SH-SY5Y (cell line): ENCODE measurements at regions not wholly inside any gene's neighbourhood (a gene's known extent, or its start where the extent isn't known, plus 50 kb on each side); places are given as distances from the start of the nearest gene placed in this dataset.

Experiments used
- GATA2 ChIP-seq: IDR thresholded peaks from 2 replicates; pipeline ENCODE4 v1.6.1; 2011; ENCODE audit warnings: mild to moderate bottlenecking, low read depth, low read length
- GATA3 ChIP-seq: IDR thresholded peaks from 2 replicates; pipeline ENCODE4 v1.6.1; 2011; ENCODE audit warnings: low read depth, mild to moderate bottlenecking, low read length, moderate library complexity

GRCh38 chr1:239657291-239657690 is 270.9 kb downstream of the CHRM3 start:
- TF ChIP-seq GATA3 (no peak), GATA2 (no peak)
